GM21529 (cell line): ENCODE measurements at regions not wholly inside any gene's neighbourhood (a gene's known extent, or its start where the extent isn't known, plus 50 kb on each side); places are given as distances from the start of the nearest gene placed in this dataset.
"Not testable (repeated sequence)": the region's sequence is repeated elsewhere in the genome, so short reads cannot be mapped to it uniquely, and the experiment has no call there.

Experiments used
- ATAC-seq: cut with Tn5 transposase; IDR thresholded peaks from one replicate; pipeline ENCODE4 v1.9.1; 2021; ENCODE audit not compliant: unreplicated experiment

DNA sequence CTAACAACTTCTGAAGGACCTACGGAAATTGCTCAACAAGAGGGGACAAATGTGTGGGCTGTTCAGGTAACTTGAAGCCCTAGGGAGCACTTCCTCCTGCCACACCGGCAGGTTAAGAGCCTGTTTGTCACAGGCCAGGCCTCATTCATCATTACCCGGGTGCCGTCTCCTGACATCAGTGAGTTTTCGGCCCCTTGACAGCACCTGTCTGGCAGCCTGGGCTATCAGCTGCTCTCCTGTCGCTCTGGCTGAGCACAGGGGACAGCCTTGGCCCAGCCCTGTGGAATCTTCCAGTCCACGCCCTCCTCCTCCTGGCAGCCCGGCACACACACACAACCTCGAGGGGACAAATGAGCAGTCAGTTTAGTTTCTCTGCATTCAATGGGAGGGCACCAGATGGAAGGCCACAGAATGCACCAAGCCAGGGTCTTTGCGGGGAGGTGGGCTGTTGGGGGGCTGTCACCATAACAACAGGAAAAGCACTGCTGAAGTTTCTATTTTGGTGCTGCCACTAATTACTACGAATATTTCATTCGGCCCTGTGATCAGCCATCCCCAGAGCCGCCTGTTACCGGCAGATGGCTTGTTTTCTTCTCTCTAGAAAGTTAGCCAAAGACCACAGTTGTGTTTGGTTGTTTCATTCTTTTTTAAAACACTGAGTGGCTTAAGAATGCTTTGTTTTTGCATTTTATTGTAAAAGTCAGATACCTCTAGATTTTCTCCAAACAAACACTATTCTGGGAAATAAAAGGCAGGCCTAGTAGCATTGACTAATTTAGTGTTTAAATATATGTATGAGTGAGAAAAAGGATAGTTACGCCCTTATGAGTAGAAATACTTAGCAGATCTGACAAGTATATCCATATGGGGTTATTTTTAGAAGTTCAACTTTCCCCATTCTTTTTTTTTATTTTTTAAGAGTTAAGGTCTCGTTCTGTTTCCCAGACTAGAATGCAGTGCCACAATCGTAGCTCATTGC is 189.9 kb upstream of the NDUFV2 start:
- ATAC-seq, result peak; percentile 58

DNA sequence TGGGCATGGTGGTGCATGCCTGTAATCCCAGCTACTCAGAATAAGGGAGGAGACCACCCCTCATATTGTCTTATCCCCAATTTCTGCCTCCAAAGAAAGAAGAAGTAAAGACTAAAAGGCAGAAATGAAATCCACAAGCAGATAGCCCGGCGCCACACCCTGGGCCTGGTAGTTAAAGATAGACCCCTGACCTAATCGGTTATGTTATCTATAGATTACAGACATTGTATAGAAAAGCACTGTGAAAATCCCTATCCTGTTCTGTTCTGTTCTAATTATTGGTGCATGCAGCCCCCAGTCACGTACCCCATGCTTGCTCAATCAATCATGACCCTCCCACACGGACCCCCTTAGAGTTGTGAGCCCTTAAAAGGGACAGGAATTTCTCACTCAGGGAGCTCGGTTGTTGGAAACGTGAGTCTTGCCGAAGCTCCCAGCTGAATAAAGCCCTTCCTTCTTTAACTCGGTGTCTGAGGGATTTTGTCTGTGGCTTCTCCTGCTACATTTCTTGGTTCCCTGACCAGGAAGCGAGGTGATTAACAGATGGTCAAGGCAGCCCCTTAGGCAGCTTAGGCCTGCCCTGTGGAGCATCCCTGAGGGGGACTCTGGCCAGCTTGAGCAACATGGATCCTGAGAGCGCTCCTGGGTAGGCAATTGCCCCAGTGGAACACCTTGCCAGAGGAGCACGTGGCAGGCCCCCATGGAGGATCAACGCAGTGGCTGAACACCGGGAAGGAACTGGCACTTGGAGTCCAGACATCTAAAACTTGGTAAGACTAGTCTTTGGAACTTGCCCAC is 188.7 kb upstream of the NDUFV2 start:
- not testable (repeated sequence) for ATAC-seq

DNA sequence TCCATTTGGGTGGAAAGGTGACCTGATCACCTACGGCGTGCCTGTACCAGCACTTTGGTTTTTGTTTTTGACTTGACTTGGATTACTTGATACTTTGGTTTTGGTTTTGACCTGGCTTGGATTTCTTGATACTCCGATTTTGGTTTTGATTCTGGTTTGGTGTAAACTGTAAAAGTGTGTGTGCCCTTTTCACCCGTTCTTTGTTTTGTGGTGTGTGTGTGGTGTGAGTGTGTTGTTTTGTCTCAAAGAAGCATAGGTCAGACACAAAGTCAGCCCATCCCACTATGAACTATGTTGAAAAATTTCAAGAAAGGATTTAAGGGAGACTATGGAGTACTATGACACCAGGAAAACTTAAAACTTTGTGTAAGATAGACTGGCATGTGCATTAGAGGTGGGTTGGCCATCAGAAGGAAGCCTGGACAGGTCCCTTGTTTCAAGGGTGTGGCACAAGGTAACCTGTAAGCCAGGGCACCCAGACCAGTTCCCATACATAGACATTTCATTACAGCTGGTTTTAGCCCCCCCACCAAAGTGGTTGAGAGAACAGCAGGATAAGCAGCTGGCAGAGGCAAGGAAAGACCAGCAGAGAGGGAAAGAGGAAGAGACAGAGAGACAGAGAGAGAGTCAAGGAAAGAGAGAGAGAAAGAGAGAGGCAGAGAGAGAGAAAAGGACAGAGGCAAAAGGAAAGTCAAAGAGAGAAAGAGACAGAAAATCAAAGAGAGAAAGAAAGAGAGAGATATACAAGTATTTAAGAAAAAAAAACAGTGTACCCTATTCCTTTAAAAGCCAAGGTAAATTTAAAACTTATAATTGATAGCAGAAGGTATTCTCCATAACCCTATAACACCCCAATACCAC is 187.9 kb upstream of the NDUFV2 start:
- ATAC-seq, result not testable (repeated sequence)

DNA sequence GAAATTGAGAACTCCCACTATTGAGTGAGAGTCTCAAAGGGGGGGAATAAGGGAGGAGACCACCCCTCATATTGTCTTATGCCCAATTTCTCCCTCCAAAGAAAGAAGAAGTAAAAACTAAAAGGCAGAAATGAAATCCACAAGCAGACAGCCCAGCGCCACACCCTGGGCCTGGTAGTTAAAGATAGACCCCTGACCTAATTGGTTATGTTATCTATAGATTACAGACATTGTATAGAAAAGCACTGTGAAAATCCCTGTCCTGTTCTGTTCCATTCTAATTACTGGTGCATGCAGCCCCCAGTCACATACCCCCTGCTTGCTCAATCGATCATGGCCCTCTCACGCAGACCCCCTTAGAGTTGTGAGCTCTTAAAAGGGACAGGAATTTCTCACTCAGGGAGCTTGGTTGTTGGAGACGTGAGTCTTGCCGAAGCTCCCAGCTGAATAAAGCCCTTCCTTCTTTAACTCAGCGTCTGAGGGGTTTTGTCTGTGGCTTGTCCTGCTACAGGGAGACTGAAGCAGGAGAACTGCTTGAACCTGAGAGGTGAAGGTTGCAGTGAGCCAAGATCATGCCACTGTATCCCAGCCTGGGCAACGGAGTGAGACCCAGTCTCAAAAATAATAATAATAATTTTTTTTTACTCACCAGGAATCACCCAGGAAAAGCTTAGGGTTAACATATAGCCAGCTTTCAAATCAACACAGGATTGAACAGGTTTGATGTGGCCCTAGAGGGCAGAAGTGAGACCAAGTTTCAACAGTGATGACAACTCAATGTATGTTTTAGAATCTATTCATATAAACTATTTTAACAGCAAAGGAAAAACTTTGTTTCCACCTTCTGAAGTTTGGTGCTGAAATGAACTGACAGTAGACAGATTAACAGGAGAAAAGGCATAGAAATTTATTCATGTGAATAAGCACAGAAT is 181.4 kb upstream of the NDUFV2 start:
- not testable (repeated sequence) for ATAC-seq

DNA sequence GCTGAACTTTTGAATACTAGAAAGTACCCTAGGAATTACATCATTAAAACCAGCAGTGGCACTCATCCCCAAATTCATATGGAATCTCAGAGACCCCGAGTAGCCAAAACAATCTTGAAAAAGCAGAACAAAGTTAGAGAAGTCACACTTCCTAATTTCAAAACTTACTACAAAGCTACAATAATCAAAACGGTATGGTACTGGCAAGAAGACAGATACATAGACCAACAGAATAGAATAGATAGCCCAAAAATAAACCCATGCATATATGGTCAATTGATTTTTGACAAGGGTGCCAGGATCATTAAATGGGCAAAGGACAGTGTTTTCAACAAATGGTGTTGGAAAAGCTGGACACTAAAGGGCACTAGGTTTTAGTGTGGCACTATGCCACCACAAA is 176.0 kb upstream of the NDUFV2 start:
- ATAC-seq, result no peak

DNA sequence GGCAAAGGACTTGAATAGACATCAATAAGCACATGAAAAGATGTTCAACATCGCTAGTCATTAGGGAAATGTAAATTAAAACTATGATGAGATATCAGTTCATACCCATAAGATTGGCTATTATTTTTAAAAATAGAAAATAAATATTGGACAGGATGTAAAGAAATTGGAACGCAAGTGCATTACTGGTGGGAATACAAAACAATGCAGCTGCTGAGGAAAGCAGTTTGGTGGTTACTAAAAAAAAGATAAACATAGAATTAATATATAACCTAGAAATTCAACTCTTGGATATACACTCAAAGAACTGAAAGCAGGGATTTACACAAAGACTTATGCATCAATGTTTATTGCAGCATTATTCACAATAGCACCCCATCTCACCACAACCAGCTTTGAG is 174.5 kb upstream of the NDUFV2 start:
- ATAC-seq, result no peak

DNA sequence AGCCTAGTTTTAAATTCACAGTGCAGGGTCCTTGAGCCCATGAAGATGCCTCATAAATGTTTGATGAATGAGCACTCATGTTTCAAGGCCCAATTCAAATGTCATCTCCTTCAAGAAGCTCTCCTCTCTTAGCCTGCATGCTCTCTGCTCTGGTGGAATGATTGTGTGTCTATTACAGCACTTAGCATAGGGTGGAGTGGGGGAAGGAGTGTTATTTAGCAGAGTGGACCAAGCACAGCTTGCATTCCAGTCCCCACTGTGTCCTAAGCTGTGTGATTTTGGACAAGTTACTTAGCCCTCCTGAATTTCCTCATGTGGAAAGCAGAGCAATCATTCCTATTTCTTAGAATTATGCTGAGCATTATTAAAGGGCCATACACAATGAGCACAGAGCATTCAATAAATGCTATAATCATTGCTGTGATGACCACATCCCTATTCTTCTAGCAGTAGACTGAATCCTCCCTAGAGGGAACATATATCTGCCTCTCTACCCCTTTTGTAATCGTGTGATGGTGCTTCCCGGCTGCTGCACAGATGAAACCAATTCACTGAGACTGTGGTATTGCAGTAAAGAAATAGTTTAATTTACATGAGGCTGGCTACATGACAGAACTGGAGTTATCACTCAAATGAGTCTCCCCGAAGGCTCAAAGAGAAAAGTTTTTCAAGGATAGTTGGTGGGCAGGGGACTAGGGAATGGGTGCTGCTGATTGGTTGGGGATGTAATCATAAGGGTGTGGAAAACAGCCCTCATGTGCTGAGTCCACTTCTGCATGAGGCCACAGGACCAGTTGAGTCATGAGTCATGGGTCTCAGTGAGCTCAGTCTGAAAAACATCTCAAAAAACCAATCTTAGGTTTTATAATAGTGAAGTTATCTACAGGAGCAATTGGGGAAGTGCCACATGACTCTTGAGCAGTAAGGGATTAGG is 173.4 kb upstream of the NDUFV2 start:
- ATAC-seq, result no peak

DNA sequence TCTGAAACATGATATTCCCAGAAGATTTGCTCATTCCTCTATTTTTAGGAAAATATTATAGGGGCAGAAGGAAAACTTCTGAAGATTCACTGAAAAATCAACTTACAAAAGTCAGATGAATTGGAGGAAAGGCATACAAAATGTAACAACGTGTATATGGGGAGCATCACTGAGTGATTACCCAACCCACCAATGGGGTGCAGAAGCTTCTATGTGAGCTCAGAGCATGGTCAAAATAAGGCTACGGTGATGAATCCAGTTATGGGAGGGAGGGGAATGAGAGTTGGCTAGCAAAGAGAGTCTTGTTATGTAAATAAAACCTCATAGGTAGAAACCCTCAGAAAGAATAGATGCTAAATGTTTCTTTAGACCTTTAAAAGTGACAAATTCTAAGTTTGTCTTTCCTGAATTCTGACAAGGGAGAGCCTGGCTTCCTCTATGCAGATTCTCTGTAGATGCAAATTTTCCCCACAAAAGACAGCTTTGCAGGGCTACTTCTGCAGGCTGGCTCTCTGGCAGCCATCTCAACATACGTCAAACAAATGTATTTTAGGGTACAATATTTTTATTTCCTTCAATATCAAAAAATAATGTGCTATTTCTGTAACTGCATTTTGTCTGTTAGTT is 171.4 kb upstream of the NDUFV2 start:
- no peak for ATAC-seq

DNA sequence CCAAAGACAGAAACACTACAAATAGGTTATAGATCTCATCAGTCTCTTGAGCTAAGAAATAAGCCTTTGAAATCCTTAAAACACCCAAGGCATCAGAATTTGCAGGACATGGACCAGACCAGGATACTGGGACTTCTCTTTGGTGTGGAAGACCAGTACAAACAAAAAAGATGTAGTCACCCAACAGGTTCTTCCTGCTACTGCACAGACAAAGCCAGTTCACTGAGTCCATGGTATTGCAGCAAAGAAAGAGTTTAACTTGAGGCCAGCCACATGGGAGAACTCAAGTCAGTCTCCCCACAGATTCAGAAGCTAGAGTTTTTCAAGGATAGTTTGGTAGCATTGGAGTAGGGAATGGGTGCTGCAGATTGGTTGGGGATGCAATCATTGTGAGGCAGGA is 169.6 kb upstream of the NDUFV2 start:
- ATAC-seq, result no peak

DNA sequence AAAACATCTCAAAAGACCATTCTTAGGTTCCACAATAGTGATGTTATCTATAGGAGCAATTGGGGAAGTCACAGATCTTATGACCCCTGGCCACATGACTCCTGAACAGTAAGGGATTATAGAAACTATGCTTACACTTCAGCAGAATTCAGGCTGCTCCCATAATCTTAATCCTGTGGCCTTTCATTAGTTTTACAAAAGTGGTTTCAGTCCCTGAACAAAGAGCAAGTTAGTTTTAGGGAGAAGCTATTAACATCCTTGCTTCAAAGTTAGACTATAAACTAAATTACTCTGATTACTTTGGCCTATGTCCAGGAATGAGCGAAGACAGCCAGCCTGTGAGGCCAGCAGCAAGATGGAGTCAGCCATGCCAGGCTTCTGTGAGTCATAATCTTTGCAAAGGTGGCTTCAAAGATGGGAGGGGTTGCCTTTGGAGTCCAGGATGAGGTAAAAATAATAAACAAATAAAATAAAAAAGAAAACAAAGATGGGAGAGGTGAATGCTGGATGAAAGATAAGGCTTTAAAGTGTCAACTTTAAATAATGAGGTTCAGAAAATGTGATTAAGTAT is 168.7 kb upstream of the NDUFV2 start:
- no peak for ATAC-seq

DNA sequence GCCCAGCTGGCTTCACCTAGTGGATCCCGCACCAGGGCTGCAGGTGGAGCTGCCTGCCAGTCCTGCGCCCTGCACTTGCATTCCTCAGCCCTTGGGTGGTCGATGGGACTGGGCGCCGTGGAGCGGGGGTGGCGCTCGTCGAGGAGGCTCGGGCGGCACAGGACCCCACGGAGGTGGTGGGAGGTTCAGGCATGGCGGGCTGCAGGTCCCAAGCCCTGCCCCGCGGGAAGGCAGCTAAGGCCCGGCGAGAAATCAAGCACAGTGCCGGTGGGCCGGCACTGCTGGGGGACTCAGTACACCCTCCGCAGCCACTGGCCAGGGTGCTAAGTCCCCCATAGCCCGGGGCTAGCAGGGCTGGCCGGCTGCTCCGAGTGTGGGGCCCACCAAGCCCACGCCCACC is 167.2 kb upstream of the NDUFV2 start:
- not testable (repeated sequence) for ATAC-seq

DNA sequence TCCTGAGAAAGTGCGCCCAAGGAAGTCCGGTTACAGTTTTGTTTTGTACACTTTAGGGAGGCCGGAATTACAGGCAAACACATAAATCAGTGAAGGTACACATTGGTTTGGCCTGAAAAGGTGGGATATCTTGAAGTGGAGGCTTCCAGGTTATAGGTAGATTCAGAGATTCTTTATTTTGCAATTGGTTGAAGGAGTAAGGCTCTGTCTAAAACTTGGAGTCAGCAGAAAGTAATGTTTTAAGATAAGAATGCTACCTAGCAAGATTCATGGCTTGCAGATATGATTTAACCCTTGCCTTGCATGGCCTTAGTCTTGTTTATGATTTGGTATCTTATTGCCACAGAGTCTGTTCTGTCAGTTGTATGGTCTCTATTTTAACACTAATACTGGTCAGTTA is 165.9 kb upstream of the NDUFV2 start:
- no peak for ATAC-seq

DNA sequence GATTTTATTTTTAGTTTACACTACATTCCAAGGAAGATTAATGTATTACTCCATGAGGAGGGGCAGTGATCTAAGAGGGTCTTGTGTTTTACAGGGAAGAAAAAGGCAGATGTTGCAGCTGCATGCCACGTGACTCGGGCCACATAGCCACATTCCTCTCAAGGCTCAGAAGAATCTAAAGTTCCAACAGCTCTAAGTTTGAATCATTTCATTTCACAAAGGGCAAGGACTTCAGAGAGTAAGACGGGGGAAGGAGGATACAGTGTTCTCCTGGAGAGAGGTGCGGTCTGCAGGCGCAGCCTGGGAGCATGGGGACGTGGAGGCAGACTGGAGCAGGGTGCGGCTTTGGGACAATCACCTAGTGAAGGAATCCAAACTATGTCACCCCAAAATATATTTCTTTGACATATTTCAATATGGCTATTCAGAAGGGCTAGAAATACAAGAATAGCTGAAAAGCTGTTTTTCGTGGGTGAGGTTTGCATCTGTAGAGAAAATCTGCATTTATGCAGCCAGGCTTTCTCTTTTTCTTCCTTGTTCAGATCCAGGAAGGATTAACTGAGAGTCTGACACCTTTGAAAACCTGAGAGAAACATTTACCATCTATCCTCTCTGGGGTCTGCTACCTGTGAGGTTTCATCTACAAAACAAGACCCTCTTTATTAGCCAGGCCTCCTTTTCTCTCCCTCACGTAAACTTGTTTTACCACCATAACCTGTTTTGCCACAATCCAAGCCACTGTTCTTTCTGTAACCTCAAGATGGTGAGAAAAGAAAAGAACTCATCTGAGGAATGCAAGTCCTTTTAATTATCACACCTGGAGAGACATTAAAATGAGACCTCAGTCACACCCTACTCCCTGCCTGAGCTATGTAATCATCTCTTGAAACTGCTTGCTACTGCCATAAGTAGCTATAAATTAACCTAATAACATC is 165.1 kb upstream of the NDUFV2 start:
- ATAC-seq, result no peak

DNA sequence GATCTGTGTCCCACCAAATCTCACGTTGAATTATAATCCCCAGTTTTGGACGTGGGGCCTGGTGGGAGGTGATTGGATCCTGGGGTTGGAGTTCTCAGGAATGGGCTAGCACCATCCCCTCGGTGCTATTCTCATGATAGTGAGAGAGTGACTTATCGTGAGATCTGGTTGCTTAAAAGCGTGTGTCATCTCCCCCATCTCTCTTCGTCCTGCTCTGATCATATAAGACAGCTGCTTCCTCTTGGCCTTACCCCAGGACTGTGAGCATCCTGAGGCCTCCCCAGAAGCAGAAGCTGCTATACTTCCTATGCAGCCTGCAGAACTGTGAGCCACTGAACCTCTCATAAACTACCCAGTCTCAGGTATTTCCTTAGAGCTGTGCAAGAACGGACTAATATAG is 163.7 kb upstream of the NDUFV2 start:
- no peak for ATAC-seq

DNA sequence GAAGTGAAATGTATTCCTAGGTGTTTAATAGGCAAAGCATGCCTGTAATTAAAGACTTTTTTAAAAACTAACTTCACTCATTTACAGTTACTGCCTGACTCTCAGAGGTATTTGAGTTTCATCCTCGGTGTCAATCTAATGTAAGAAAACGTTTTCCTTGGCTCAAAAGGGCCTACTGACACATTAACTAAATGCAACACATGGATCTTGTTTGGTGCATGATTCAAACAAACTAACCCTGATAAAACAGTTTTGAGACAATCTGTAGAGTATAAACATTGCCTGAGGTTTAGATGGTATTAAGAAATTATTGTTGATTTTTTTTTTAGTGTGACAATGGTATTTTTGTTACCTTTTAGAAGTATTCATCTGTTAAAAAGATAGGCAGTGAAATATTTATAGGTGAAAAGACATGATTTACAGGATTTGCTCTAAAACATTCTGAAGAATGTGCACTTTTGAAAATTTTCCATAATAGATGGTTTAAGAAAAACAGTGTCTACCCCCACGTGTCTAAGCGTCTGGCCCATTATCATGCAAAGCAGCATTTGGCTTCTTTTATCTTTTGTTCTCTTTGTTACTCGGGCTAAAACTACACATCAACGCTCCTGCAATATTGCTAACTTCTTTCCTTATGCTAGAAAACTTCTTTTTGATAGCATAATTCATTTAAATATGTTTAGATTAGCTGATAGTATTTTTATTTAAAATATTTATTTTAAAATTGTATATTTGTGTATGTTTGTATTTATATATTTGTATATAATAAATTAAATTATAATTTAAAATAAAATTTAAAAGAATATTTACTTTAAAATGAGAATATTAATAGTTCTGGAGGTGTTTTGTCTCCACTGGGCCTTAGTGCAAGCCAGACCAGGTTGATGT is 160.2 kb upstream of the NDUFV2 start:
- ATAC-seq, result no peak

DNA sequence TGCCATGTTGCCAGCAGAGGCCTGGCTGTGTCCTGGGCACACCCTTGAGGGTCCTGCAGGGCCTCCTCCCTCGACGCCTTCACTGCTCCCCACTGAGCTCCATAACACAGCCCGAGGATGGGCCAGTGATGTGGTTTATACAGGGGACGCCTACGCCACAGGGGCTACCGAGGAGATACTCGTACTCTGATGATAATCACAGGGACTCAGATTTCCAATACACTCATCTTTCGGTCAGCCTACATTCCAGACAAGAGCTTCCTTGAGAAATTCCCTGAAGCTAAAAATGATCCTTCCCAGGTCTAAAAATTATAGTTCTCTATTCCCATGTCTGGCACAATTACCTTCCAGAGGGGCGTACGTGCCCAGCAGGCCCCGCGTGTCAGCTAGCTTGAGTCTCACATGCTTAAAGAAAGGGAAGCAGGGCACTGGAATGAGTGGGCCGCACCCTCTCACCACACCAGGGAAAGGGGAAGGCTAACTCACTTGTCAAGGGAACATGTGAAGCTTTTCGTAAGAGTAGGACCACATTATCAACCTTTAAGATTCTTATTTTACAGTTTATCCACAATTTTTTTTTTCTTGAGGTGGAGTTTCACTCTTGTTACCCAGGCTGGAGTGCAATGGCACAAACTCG is 159.5 kb upstream of the NDUFV2 start:
- ATAC-seq, result no peak
